GM12865 (cell line): ENCODE measurements at regions not wholly inside any gene's neighbourhood (a gene's known extent, or its start where the extent isn't known, plus 50 kb on each side); places are given as distances from the start of the nearest gene placed in this dataset.

Source experiments
- DNase-seq: peaks from one replicate; pipeline ENCODE4 v3.0.0; 2010; ENCODE audit warnings: low read depth
- H3K4me3 ChIP-seq: 2 replicates; pipeline ENCODE4 v1.5.1; 2011; ENCODE audit warnings: mild to moderate bottlenecking, low read depth, low read length, control low read depth
- CTCF ChIP-seq: IDR thresholded peaks from 2 replicates; pipeline ENCODE4 v1.5.1; 2011; ENCODE audit warnings: low read length, control low read depth, low read depth, inconsistent platforms; ENCODE audit not compliant: insufficient read depth; ENCODE audit errors: missing control alignments

DNA sequence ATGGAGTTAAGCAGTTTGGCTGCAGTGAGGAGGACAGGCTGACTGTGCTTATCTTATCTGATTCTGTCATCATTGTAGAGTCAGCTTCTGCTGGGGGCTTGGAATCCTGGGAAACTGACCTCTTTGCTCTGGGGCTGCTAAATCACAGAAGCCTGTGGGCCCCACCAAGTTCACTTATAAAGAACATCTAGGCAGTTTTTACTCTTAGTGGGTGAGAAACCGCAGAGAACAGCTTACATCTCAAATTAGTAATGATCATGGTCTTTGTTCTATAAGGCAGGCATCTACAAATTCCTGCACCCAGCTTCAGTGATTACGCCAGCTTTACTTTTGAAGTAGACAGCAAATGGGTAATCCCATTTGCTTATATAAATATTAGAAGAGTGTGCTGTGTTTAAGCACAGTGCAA, 75.7 kb downstream of the ZC3H11B start:
- no peak for DNase-seq
- TF ChIP-seq CTCF = no peak

DNA sequence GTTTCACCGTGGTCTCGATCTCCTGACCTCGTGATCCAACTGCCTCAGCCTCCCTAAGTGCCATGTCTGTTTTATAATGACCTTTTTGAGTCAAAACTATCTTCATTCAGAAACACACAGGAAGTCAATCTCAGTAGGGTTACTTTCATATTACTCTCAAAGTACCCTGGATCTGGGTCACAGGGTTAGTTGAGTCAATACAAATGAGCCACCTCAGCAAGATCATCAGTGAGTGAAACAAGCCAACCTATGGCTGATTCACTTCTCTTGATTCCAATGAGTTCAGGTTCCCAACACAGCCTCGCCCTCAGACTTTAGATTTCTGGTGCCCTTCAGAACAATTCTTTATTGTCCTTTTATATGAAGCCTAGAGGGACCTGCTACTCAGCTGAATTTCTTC, 76.9 kb downstream of the ZC3H11B start:
- no peak overlapping the region for H3K4me3 ChIP-seq
- no peak for TF ChIP-seq CTCF
- no peak for DNase-seq

More for the DNA sequence above, 75.7 kb downstream of the ZC3H11B start:
- H3K4me3 ChIP-seq = no peak overlapping the region

- TF ChIP-seq CTCF = no peak
- no peak for DNase-seq
- no peak overlapping the region for H3K4me3 ChIP-seq
These were observed 77.9 kb downstream of the ZC3H11B start for GRCh38 chr1:219534991-219535390.

DNA sequence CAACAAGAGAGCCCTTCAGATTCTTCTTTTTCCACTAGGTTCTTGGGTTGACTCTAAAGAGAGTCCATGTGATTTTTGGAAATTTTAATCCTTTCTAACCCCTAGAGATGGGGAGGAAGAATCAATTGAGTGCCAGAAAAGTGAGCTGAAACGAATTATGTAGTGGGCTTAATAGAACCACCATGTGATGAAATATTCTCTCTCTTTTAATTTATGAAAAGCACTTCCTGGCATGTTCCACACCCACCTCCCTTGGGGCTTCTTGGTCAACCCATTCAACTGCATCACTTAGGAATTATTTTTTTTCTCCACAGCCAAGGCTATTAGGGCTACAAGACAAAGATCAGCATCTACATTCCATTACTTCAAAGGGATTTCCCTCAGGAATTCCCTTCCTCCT, 79.6 kb downstream of the ZC3H11B start:
- no peak for TF ChIP-seq CTCF
- no peak for DNase-seq
- no peak overlapping the region for H3K4me3 ChIP-seq

DNA sequence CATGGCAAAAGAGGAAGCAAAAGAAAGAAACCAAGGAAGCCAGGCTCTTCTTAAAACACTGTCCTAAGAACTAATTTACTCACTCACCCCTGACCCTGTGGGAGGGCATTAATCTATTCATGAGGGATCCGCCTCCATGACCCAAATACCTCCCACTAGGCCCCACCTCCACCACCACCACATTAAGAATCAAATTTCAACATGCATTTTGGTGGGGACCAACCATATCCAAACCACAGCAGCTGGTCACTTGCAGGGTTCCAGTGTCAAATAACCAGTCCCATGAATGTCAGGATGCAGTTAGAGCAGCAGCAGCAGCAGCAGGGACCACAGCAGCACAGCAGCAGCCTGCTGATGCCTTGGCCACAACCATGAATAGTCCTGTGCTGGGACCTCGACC, 83.8 kb downstream of the ZC3H11B start:
- H3K4me3 ChIP-seq = no peak overlapping the region
- no peak for TF ChIP-seq CTCF
- DNase-seq = no peak

DNA sequence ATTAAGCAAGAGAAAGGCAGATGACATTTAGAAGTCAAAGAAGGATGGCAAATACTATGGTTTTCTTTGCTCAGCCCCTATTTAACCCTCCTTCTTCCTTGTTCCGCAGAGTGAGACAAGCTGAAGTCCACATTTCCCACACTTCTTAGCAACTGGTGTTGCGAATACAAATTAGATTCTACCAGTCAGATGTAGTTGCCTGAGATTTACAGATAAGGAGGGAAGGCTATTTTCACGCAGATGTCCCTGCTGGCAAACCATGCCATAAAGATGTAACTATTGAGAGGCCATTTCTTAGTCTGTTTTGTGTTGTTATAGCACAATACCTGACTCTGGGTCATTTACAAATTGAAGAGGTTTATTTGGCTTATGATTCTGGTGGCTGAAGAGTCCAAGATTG, 84.3 kb downstream of the ZC3H11B start:
- TF ChIP-seq CTCF = no peak
- no peak overlapping the region for H3K4me3 ChIP-seq
- no peak for DNase-seq

GRCh38 chr1:219527994-219528393, 84.9 kb downstream of the ZC3H11B start:
- no peak for TF ChIP-seq CTCF
- DNase-seq = no peak
- no peak overlapping the region for H3K4me3 ChIP-seq
